Spleen (tissue), 11 donors: ENCODE measurements at regions not wholly inside any gene's neighbourhood (a gene's known extent, or its start where the extent isn't known, plus 50 kb on each side); places are given as distances from the start of the nearest gene placed in this dataset.

Source experiments
- DNase-seq: peaks from one replicate; pipeline ENCODE4 v3.0.0-alpha.2; 2020
- H3K27ac ChIP-seq, 8 donors: fragments of 200-600 bp; sonication (generic) in 7 of 8; 1 replicate in 4 of 8; 2 replicates in 4 of 8; pipeline versions ENCODE4 v1.5.0 to v1.8.0; 2016 to 2021; ENCODE audit warnings: inconsistent platforms in 4 of 8, mild to moderate bottlenecking in 4 of 8, moderate library complexity in 1 of 8
- H3K27me3 ChIP-seq, 7 donors: fragments of 200-600 bp; sonication (generic) in 6 of 7; replicated peaks in 1 of 7; 1 replicate in 4 of 7; 2 replicates in 3 of 7; pipeline versions ENCODE4 v1.5.0 to v1.8.0; 2016 to 2021; ENCODE audit warnings: inconsistent platforms in 3 of 7, mild to moderate bottlenecking in 1 of 7
- H3K36me3 ChIP-seq, 6 donors: fragments of 200-600 bp; sonication (generic) in 5 of 6; 1 replicate in 4 of 6; 2 replicates in 2 of 6; pipeline versions ENCODE4 v1.5.0 to v1.8.0; 2016 to 2021; ENCODE audit warnings: inconsistent platforms in 2 of 6
- H3K4me1 ChIP-seq, 6 donors: fragments of 200-600 bp; sonication (generic) in 5 of 6; 1 replicate in 3 of 6; 2 replicates in 3 of 6; pipeline versions ENCODE4 v1.5.0 to v1.8.0; 2016 to 2021; ENCODE audit warnings: inconsistent platforms in 3 of 6
- H3K4me3 ChIP-seq, 8 donors: fragments of 200-600 bp; sonication (generic) in 7 of 8; 1 replicate in 4 of 8; 2 replicates in 4 of 8; pipeline versions ENCODE4 v1.5.0 to v1.8.0; 2016 to 2021; ENCODE audit warnings: inconsistent platforms in 4 of 8, mild to moderate bottlenecking in 4 of 8, moderate library complexity in 2 of 8
- H3K9me3 ChIP-seq, 8 donors: fragments of 200-600 bp; sonication (generic) in 7 of 8; 1 replicate in 4 of 8; 2 replicates in 4 of 8; pipeline versions ENCODE4 v1.5.0 to v1.8.0; 2016 to 2021; ENCODE audit warnings: inconsistent platforms in 4 of 8
- CTCF ChIP-seq, 11 experiments: fragments of 200-600 bp in 7 of 11; fragments of 450-650 bp in 4 of 11; sonication (generic) in 4 of 11; IDR thresholded peaks in 8 of 11; conservative IDR thresholded peaks in 3 of 11; 1 replicate in 7 of 11; 2 replicates in 4 of 11; pipeline versions ENCODE4 v1.4.0 to v1.8.0; 2016 to 2021; ENCODE audit warnings: antibody characterized with exemption in 11 of 11, inconsistent platforms in 4 of 11, mild to moderate bottlenecking in 1 of 11
- POLR2A ChIP-seq, 3 donors: fragments of 450-650 bp; IDR thresholded peaks; one replicate each; pipeline ENCODE4 v1.5.1; 2017; ENCODE audit warnings: antibody characterized with exemption in 3 of 3, mild to moderate bottlenecking in 1 of 3
- POLR2AphosphoS5 ChIP-seq, 3 donors: sonication (generic); formaldehyde crosslinking; IDR thresholded peaks; one replicate each; pipeline ENCODE4 v1.5.1; 2017; ENCODE audit warnings: antibody characterized with exemption in 3 of 3
- WGBS, 5 donors: extraction: QIAGEN DNeasy Blood & Tissue Kit in 3 of 5; methylation state at CpG; one replicate each; pipeline versions ENCODE4 v1.1.5 to v1.1.7; 2013 to 2018; 5-methylcytosine and 5-hydroxymethylcytosine counted together
- intact Hi-C: fragments of 100-400 bp; cut with DNase I; formaldehyde crosslinking; loops from one replicate; pipeline ENCODE4 v1.15.0; 2023; ENCODE audit warnings: low total_unique reads
- donor health status: healthy with polysubstance abuse.
- donor health status: DM: no; HTN: no; CAD: no; lungs with moderate emphysema.
- donor health status: DM: no; HTN: no; CAD: no.
- donor health status: Bipolar disorder and iron deficiency.
- donor health status: healthy.
- donor health status: DM: no; HTN: no; CAD: no.
- donor health status: DM: yes; HTN: yes; CAD: no.

GRCh38 chr12:131351319-131352028, 359.4 kb upstream of the SFSWAP start:
- Histone ChIP-seq H3K9me3 (peaks cover 0 to 6% (median 0%) of the 10 kb centered on the region in 8 donors), H3K27ac (no peak overlapping the region), H3K4me1 (no peaks in the 10 kb centered on the region), H3K4me3 (no peak overlapping the region), H3K36me3 (no peaks in the 10 kb centered on the region), H3K27me3 (peaks cover 0 to 53% (median 0%) of the 10 kb centered on the region in 7 donors)
- WGBS, 5 donors = 35 to 67% (median 63%) methylated on average over 4 to 5 of the region's 5 CpGs
- TF ChIP-seq POLR2AphosphoS5 (IDR thresholded peaks at IDR 0.05) = no peak
- no peak for TF ChIP-seq CTCF (IDR thresholded peaks at IDR 0.05 in 8 of 11, conservative IDR thresholded peaks at IDR 0.05 in 3 of 11)
- no peak for TF ChIP-seq POLR2A (IDR thresholded peaks at IDR 0.05)
- no peak for DNase-seq
- intact Hi-C loops = no loop called here

- 86 to 96% (median 93%) methylated on average over 20 to 21 of the region's 21 CpGs for WGBS, 5 donors
- Histone ChIP-seq H3K4me1 (no peaks in the 10 kb centered on the region), H3K27me3 (peaks cover 0 to 44% (median 0%) of the 10 kb centered on the region in 7 donors), H3K9me3 (peaks cover 0 to 6% (median 0%) of the 10 kb centered on the region in 8 donors), H3K36me3 (no peaks in the 10 kb centered on the region), H3K4me3 (no peak overlapping the region), H3K27ac (no peak overlapping the region)
- TF ChIP-seq POLR2A (IDR thresholded peaks at IDR 0.05) = no peak
- no peak for TF ChIP-seq POLR2AphosphoS5 (IDR thresholded peaks at IDR 0.05)
- no peak for TF ChIP-seq CTCF (IDR thresholded peaks at IDR 0.05 in 8 of 11, conservative IDR thresholded peaks at IDR 0.05 in 3 of 11)
- intact Hi-C loops = no loop called here
- DNase-seq = no peak
These were observed 358.5 kb upstream of the SFSWAP start for GRCh38 chr12:131352296-131352900.

GRCh38 chr12:131353376-131353775, 357.5 kb upstream of the SFSWAP start:
- intact Hi-C loops = no loop called here
- 50 to 82% (median 70%) methylated on average over 1 to 2 of the region's 2 CpGs for WGBS, 5 donors
- no peak for DNase-seq
- no peaks in the 10 kb centered on the region for H3K36me3 ChIP-seq
- H3K27me3 ChIP-seq = peaks cover 0 to 41% (median 0%) of the 10 kb centered on the region in 7 donors
- H3K9me3 ChIP-seq = peaks cover 0 to 6% (median 0%) of the 10 kb centered on the region in 8 donors
- no peak overlapping the region for H3K27ac ChIP-seq
- no peak overlapping the region for H3K4me3 ChIP-seq
- TF ChIP-seq POLR2A (IDR thresholded peaks at IDR 0.05) = no peak
- no peak for TF ChIP-seq CTCF (IDR thresholded peaks at IDR 0.05 in 8 of 11, conservative IDR thresholded peaks at IDR 0.05 in 3 of 11)
- no peak for TF ChIP-seq POLR2AphosphoS5 (IDR thresholded peaks at IDR 0.05)
- no peaks in the 10 kb centered on the region for H3K4me1 ChIP-seq

GRCh38 chr12:131353826-131354225, 357.1 kb upstream of the SFSWAP start:
- intact Hi-C loops = no loop called here
- Histone ChIP-seq H3K27ac (no peak overlapping the region), H3K36me3 (no peaks in the 10 kb centered on the region), H3K27me3 (peaks cover 0 to 41% (median 0%) of the 10 kb centered on the region in 7 donors), H3K4me1 (no peaks in the 10 kb centered on the region), H3K9me3 (peaks cover 0 to 6% (median 0%) of the 10 kb centered on the region in 8 donors), H3K4me3 (no peak overlapping the region)
- WGBS, 5 donors = 46 to 59% (median 53%) methylated on average over 6 of the region's 6 CpGs
- no peak for DNase-seq
- TF ChIP-seq POLR2AphosphoS5 (IDR thresholded peaks at IDR 0.05) (no peak), POLR2A (IDR thresholded peaks at IDR 0.05) (no peak), CTCF (IDR thresholded peaks at IDR 0.05 in 8 of 11, conservative IDR thresholded peaks at IDR 0.05 in 3 of 11) (no peak)
